GM18517 (cell line): ENCODE measurements at regions not wholly inside any gene's neighbourhood (a gene's known extent, or its start where the extent isn't known, plus 50 kb on each side); places are given as distances from the start of the nearest gene placed in this dataset.

Source experiments
- ATAC-seq: cut with Tn5 transposase; IDR thresholded peaks from one replicate; pipeline ENCODE4 v1.9.1; 2021; ENCODE audit warnings: mild to moderate bottlenecking, moderate library complexity; ENCODE audit not compliant: unreplicated experiment

GRCh38 chr20:11270566-11270965 lies 596.8 kb upstream of the JAG1 start:
- ATAC-seq, result no peak

- ATAC-seq, result no peak
Observed at GRCh38 chr20:11271319-11271718, 597.5 kb upstream of the JAG1 start.

- ATAC-seq, result no peak
Observed at GRCh38 chr20:11271920-11272594, 598.3 kb upstream of the JAG1 start.

- no peak for ATAC-seq
Observed at GRCh38 chr20:11274141-11274594, 600.4 kb upstream of the JAG1 start.

GRCh38 chr20:11275740-11276139 lies 601.9 kb upstream of the JAG1 start:
- no peak for ATAC-seq

GRCh38 chr20:11277170-11277569 lies 603.4 kb upstream of the JAG1 start:
- no peak for ATAC-seq

GRCh38 chr20:11277858-11278257 lies 604.1 kb upstream of the JAG1 start:
- no peak for ATAC-seq

- ATAC-seq, result no peak
Observed at GRCh38 chr20:11278461-11278860, 604.7 kb upstream of the JAG1 start.

- ATAC-seq, result no peak
Observed at GRCh38 chr20:11281240-11281639, 607.4 kb upstream of the JAG1 start.

GRCh38 chr20:11281768-11282167 lies 608.0 kb upstream of the JAG1 start:
- no peak for ATAC-seq

- no peak for ATAC-seq
Observed at GRCh38 chr20:11287126-11287525, 613.3 kb upstream of the JAG1 start.

GRCh38 chr20:11296221-11296620 lies 621.5 kb upstream of the BTBD3 start:
- ATAC-seq, result no peak

- ATAC-seq, result no peak
Observed at GRCh38 chr20:11296951-11297350, 620.7 kb upstream of the BTBD3 start.

GRCh38 chr20:11301699-11302098 lies 616.0 kb upstream of the BTBD3 start:
- ATAC-seq, result no peak

GRCh38 chr20:11302436-11302835 lies 615.3 kb upstream of the BTBD3 start:
- no peak for ATAC-seq

GRCh38 chr20:11304795-11305194 lies 612.9 kb upstream of the BTBD3 start:
- no peak for ATAC-seq

GRCh38 chr20:11305406-11305805 lies 612.3 kb upstream of the BTBD3 start:
- no peak for ATAC-seq

GRCh38 chr20:11311659-11312224 lies 606.0 kb upstream of the BTBD3 start:
- no peak for ATAC-seq

- ATAC-seq, result no peak
Observed at GRCh38 chr20:11315525-11315924, 602.2 kb upstream of the BTBD3 start.

GRCh38 chr20:11316244-11316643 lies 601.4 kb upstream of the BTBD3 start:
- no peak for ATAC-seq

GRCh38 chr20:11320033-11320432 lies 597.7 kb upstream of the BTBD3 start:
- no peak for ATAC-seq

GRCh38 chr20:11323816-11324215 lies 593.9 kb upstream of the BTBD3 start:
- ATAC-seq, result no peak

- ATAC-seq, result no peak
Observed at GRCh38 chr20:11324990-11325389, 592.7 kb upstream of the BTBD3 start.
